Stomach (tissue), 8 donors: ENCODE measurements at regions not wholly inside any gene's neighbourhood (a gene's known extent, or its start where the extent isn't known, plus 50 kb on each side); places are given as distances from the start of the nearest gene placed in this dataset.

Experiments
- DNase-seq, 2 donors: peaks; one replicate each; pipeline versions ENCODE4 v3.0.0 to v3.0.0-alpha.2; 2013 to 2019
- H3K27ac ChIP-seq, 5 donors: fragments of 200-600 bp in 4 of 5; sonication (generic) in 4 of 5; one replicate each; pipeline ENCODE4 v1.5.1; 2013 to 2019; ENCODE audit warnings: mild to moderate bottlenecking in 1 of 5, moderate library complexity in 1 of 5
- H3K27me3 ChIP-seq, 3 donors: fragments of 200-600 bp; sonication (generic); one replicate each; pipeline ENCODE4 v1.5.1; 2017 to 2019; ENCODE audit warnings: mixed run types in 1 of 3
- H3K36me3 ChIP-seq, 4 donors: fragments of 200-600 bp; sonication (generic); 1 replicate in 3 of 4; 2 replicates in 1 of 4; pipeline ENCODE4 v1.5.1; 2016 to 2019
- H3K4me1 ChIP-seq, 4 donors: fragments of 200-600 bp; sonication (generic); one replicate each; pipeline ENCODE4 v1.5.1; 2016 to 2019
- H3K4me3 ChIP-seq, 4 donors: fragments of 200-600 bp; sonication (generic) in 3 of 4; one replicate each; pipeline ENCODE4 v1.5.1; 2016 to 2019; ENCODE audit warnings: mild to moderate bottlenecking in 1 of 4
- H3K9me3 ChIP-seq, 4 donors: fragments of 200-600 bp; sonication (generic); one replicate each; pipeline ENCODE4 v1.5.1; 2016 to 2019
- EP300 ChIP-seq: sonication (generic); formaldehyde crosslinking; IDR thresholded peaks from one replicate; pipeline ENCODE4 v1.6.1; 2017; ENCODE audit warnings: antibody characterized with exemption
- POLR2A ChIP-seq, 4 donors: fragments of 450-650 bp; IDR thresholded peaks; one replicate each; pipeline ENCODE4 v1.6.1; 2016; ENCODE audit warnings: antibody characterized with exemption in 4 of 4, control low read depth in 2 of 4, mild to moderate bottlenecking in 1 of 4, moderate library complexity in 1 of 4
- POLR2AphosphoS5 ChIP-seq, 3 donors: sonication (generic); formaldehyde crosslinking; IDR thresholded peaks; one replicate each; pipeline ENCODE4 v1.6.1; 2016; ENCODE audit warnings: antibody characterized with exemption in 3 of 3
- WGBS, 5 donors: extraction: QIAGEN DNeasy Blood & Tissue Kit in 3 of 5; methylation state at CpG; one replicate each; pipeline versions ENCODE4 v1.1.5 to v1.1.7; 2013 to 2018; 5-methylcytosine and 5-hydroxymethylcytosine counted together
- intact Hi-C: fragments of 100-400 bp; cut with DNase I; formaldehyde crosslinking; loops from one replicate; pipeline ENCODE4 v1.15.1; 2023; ENCODE audit warnings: low total_unique reads
- TF ChIP-seq, protein P1 (sequence below), 7 experiments: fragments of 450-650 bp in 4 of 7; fragments of 200-600 bp in 3 of 7; sonication (generic) in 3 of 7; IDR thresholded peaks; one replicate each; pipeline ENCODE4 v1.5.1; 2016 to 2019; ENCODE audit warnings: antibody characterized with exemption in 7 of 7, control low read depth in 2 of 7, mild to moderate bottlenecking in 1 of 7
- donor health status: healthy with polysubstance abuse.
- donor health status: Bipolar disorder and iron deficiency.
- donor health status: healthy.

DNA sequence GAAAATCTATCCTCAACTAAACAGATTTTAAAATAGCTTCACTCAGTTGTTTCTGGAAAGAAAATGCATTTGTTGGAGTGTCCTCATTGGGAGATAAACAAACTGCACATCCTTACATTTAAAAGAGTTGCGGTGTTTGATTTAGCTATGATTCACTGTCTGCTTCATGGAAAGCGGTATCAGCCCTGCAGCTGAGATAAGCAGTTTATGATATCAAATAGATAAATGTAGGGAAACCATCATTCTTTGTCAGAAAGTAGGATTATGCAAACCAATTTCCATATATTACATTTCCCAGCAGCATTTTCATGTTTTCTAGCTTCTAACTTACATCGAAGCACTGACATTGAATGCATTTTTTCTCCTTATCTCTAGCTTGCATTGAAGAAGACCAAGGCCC, 698.9 kb downstream of the DIPK2A start:
- Histone ChIP-seq H3K4me1 (no peaks in the 10 kb centered on the region), H3K9me3 (peaks cover 0 to 8% (median 4%) of the 10 kb centered on the region in 4 donors), H3K27me3 (no peaks in the 10 kb centered on the region), H3K4me3 (no peak overlapping the region), H3K27ac (no peak overlapping the region), H3K36me3 (no peaks in the 10 kb centered on the region)
- DNase-seq, result no peak
- 74 to 83% (median 79%) methylated on average over 3 of the region's 3 CpGs for WGBS, 5 donors
- intact Hi-C loops, result no loop called here
- TF ChIP-seq EP300 (no peak), POLR2AphosphoS5 (IDR thresholded peaks at IDR 0.05) (no peak), POLR2A (IDR thresholded peaks at IDR 0.05) (no peak)
- TF ChIP-seq, protein P1, sequence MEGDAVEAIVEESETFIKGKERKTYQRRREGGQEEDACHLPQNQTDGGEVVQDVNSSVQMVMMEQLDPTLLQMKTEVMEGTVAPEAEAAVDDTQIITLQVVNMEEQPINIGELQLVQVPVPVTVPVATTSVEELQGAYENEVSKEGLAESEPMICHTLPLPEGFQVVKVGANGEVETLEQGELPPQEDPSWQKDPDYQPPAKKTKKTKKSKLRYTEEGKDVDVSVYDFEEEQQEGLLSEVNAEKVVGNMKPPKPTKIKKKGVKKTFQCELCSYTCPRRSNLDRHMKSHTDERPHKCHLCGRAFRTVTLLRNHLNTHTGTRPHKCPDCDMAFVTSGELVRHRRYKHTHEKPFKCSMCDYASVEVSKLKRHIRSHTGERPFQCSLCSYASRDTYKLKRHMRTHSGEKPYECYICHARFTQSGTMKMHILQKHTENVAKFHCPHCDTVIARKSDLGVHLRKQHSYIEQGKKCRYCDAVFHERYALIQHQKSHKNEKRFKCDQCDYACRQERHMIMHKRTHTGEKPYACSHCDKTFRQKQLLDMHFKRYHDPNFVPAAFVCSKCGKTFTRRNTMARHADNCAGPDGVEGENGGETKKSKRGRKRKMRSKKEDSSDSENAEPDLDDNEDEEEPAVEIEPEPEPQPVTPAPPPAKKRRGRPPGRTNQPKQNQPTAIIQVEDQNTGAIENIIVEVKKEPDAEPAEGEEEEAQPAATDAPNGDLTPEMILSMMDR (IDR thresholded peaks at IDR 0.05), result no peak

DNA sequence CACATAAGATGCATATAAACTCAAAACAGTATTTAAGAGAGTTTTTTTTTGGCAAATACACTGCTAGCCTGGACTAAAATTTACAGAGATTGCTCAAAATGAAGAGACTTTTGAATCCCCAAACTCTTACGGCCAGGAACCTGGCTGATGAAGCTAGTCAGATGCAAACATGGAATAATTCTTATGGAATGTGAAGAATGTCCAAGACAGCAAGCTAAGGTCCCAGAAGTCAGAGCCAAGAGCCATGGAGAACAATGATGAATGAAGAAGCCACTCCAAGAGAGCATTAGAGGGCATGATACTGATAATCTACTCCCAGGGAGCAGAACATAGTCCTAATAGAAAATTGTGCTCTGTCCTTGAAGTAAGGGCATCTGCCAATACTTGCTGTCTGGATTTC, 705.5 kb downstream of the DIPK2A start:
- intact Hi-C loops, result no loop called here
- H3K36me3 ChIP-seq, result no peaks in the 10 kb centered on the region
- no peaks in the 10 kb centered on the region for H3K27me3 ChIP-seq
- H3K9me3 ChIP-seq, result no peaks in the 10 kb centered on the region
- DNase-seq, result no peak
- H3K4me3 ChIP-seq, result no peak overlapping the region
- TF ChIP-seq EP300, result no peak
- no peak for TF ChIP-seq POLR2A (IDR thresholded peaks at IDR 0.05)
- TF ChIP-seq, protein P1 (IDR thresholded peaks at IDR 0.05), result no peak
- TF ChIP-seq POLR2AphosphoS5 (IDR thresholded peaks at IDR 0.05), result no peak
- H3K4me1 ChIP-seq, result no peaks in the 10 kb centered on the region
- 55 to 68% (median 58%) methylated on average over 1 of the region's 1 CpG for WGBS, 5 donors
- no peak overlapping the region for H3K27ac ChIP-seq

DNA sequence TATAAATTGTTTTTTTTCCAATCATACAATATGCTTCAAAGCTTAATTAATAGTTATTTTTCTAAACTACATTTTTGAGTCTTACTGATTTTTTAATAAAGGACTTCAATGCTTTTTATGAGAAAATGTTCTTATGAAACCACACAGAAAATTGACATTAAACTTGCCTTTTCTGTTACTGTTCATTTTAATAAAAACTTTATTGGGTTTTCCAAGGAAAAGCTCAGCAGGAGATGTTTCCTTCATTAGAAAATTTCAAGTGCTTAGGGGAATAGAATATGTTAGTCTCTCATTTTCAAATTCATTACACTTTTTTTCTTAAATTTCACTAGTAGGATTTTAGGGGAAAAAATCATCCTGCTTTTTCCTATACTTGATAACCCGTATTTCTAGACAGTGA, 711.4 kb downstream of the DIPK2A start:
- Histone ChIP-seq H3K4me1 (no peaks in the 10 kb centered on the region), H3K27ac (no peak overlapping the region), H3K36me3 (no peaks in the 10 kb centered on the region), H3K4me3 (no peak overlapping the region), H3K9me3 (no peaks in the 10 kb centered on the region), H3K27me3 (no peaks in the 10 kb centered on the region)
- no peak for DNase-seq
- 80 to 97% (median 90%) methylated on average over 1 of the region's 1 CpG for WGBS, 5 donors
- intact Hi-C loops, result no loop called here
- TF ChIP-seq EP300 (no peak), POLR2AphosphoS5 (IDR thresholded peaks at IDR 0.05) (no peak), POLR2A (IDR thresholded peaks at IDR 0.05) (no peak)
- TF ChIP-seq, protein P1 (IDR thresholded peaks at IDR 0.05), result no peak

DNA sequence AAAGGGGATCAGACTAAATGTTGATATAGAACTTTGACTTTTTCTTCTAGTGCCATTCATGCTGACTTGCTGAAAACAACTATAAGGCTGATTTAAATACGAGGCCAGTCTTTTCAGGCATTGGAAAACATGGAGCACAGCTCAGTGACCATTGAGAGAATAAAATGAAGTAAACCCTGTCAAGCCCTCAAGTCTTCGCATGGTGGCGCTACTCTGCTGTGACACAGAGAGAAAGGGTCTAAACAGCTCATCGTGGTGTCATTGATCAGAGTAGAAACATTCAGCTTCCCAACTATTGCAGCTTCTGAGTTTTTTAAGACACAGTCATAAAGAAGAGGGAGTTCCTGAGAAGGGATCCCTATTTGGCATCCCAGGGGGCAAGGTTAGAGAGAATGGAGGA, 716.2 kb downstream of the DIPK2A start:
- Histone ChIP-seq H3K27me3 (no peaks in the 10 kb centered on the region), H3K27ac (no peak overlapping the region), H3K4me1 (no peaks in the 10 kb centered on the region), H3K4me3 (no peak overlapping the region), H3K36me3 (no peaks in the 10 kb centered on the region), H3K9me3 (no peaks in the 10 kb centered on the region)
- TF ChIP-seq POLR2A (IDR thresholded peaks at IDR 0.05) (no peak), POLR2AphosphoS5 (IDR thresholded peaks at IDR 0.05) (no peak), EP300 (no peak)
- TF ChIP-seq, protein P1 (IDR thresholded peaks at IDR 0.05), result no peak
- WGBS, 5 donors, result 69 to 77% (median 75%) methylated on average over 4 of the region's 4 CpGs
- intact Hi-C loops, result no loop called here
- DNase-seq, result no peak
